ENCODE measurements at regions not wholly inside any gene's neighbourhood (a gene's known extent, or its start where the extent isn't known, plus 50 kb on each side); places are given as distances from the start of the nearest gene placed in this dataset.

DNA sequence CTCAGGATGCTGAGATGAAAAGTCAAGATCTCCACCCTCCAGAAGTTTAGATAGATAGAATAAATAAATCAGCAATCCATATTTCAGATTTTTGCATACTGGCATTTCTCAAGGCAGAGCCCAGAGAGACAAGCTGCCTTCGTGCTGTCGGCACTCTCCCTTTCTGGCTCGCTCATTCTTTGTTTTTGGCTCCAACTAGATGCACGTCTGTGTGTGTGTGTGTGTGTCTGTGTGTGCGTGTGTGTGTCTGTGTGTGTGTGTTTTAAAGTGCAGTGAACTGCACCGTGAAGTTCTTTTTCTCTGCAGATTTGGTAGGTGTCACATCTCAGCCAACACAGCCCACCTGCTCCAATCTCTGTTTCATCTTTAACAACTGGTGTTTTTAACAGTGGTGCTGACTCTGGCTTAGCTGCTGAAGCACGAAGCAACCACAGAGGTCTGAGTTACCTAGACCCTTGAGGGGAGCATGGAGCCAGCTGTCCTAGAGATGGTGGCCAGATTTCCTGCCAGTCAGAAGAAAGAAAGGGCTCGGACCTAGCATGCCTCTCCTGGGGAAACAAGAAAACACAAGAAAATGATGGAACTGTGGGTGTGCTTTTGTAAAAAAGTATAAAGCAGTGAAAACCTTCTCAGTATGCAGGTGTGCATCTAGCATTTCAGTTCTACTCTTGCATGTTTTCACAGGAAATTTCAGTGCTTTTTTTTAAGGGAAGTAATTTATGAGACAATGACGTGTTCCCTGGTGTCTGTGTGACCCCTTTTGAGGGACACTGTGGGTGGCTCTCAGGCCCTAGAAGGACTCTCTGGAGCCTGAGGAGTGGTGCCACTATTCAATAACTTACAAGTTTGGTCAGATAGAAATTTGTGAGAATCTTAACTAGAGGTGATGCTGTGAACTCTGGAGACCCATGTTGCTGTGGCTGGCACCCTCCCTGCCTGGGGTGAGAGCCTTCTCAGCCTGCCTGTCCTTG is 364.3 kb downstream of the RNF144A start:
- in situ Hi-C loops (cut with MboI; ENCODE audit: low sequenced_read_pairs), result no loop called here

DNA sequence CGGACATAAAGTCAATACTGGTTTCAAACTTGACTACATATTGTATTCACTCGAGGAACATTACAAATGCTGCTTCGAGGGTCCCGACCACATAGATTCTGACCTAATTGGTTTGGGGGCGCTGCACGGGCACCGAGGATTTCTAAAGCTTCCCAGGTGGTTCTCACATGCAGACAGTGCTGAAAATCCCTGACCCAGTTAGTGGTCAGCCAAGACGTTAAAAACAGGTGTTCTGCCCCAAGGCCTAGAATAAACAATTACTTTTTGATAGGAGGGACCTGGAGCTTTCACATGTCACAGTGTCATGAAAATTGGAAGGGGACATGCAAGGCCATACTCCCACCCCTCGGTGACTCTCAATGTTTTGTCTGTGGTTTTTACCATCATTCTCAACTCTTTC is 368.9 kb downstream of the RNF144A start:
- in situ Hi-C loops (cut with MboI; ENCODE audit: low sequenced_read_pairs), result no loop called here

DNA sequence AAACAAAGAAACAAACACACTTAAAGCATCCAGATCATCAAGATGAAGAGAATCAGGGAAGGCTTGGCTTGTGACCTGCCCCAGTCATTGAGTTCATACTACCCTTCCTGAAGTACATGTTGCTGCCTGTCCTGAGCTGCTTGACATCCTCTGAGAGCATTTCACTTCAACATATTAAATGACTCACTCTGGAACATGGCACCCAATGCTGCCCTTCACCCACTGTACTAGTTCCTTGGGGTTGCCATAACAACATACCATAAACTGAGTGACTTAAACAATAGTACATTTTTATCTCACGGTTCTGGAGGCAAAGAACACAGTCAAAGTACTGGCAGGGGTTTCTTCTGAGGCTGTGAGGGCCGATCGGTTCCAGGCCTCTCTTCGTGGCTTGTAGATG is 371.3 kb downstream of the RNF144A start:
- in situ Hi-C loops (cut with MboI; ENCODE audit: low sequenced_read_pairs), result no loop called here

DNA sequence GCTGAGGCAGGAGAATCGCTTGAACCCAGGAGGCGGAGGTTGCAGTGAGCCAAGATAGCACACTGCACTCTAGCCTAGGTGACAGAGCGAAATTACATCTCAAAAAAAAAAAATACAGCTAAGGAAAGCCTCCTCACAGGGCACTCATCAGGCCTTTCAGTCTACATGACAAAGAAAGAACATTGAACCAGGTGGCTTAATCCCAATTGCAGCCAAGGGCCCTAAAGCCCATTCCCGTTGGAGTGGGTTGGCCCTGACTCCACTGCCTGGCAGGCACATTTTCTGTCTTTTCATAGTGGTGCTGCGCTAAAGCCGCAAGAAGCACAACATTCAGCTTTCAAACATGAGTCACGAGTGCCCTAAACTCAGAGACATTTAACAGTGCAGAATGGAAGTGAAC is 372.5 kb downstream of the RNF144A start:
- in situ Hi-C loops (cut with MboI; ENCODE audit: low sequenced_read_pairs), result no loop called here

DNA sequence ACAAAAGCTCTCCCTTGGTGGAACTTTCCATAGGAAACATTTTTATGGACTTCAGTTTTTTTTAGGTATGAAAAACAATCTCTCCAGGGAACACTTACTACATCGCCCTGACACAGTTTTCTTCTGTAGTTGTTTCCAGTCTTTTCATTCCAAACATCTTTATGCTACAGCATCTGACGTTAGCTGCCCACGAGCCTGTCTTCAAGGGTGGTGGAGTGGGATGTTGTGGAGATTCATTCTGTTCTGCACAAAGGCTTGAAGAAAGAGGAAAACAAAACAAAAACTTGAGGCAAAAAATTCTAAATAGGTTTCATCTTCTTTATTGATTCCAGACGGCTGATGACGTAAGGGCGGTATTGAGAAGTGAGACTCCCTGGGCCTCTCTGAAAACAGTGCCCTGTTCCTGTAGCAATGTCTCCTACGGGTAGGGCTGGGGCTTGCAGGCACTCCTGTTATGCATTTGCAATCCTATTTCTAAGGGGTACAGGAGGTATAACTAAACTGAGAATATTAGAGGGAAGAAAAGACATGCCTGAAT is 375.0 kb downstream of the RNF144A start:
- in situ Hi-C loops (cut with MboI; ENCODE audit: low sequenced_read_pairs), result no loop called here

DNA sequence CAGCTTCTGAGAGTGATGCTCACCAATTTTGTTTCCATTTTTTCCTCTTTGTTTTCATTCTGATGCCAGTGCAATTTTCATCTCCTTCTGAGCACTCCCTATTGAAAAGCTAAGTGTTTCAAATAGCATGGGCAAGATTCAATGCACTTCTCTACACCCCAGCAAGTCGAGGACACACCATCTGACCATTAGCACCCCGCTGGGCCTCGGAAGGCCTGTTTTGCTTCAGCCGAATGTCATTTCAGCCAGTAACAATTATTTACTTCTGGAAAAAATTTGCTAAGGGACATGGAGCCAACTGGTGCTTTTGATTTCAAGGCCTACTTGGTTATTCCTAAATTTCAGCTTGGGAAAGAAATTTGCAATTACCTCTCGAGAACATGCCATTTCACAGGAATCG is 392.4 kb downstream of the RNF144A start:
- in situ Hi-C loops (cut with MboI; ENCODE audit: low sequenced_read_pairs), result no loop called here

DNA sequence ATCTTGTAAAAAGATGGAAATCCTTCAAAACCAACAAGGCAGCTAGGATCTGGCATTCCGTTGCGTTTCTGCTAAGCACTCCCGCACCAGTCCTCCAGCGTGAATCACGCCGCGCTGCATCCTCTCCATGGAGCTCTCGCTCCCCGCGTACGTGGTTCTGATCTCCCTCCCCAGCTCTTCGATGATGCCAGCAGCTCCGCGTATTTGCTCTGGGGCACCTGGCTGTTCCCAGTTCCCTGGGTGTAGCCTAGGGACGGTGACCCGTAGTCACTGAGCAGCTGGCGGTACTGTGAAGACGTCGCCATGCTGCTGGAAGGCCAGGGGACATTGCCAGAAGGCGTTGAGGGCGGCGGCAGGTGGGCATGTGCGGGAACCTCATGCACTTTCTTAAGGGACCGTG is 407.5 kb downstream of the RNF144A start:
- in situ Hi-C loops (cut with MboI; ENCODE audit: low sequenced_read_pairs), result no loop called here

DNA sequence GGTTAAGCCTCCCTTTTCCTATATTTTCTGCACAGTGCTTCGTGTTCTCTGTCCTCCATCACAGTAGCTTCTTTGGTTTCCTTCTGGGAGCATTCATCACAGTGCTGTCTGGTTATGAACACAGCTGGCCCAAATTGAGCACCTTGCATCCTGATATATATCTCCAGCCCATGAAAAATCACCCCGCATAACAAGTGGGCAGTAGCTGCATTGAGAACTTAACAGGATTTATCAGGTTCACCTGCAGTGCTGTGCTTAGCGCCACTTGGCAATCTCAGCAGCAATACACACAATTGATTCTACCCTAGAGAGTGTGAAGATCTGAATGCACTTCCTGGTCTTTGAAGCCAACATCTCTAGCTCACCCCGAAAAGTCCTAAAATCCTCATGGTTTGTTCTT is 408.0 kb downstream of the RNF144A start:
- in situ Hi-C loops (cut with MboI; ENCODE audit: low sequenced_read_pairs), result no loop called here

DNA sequence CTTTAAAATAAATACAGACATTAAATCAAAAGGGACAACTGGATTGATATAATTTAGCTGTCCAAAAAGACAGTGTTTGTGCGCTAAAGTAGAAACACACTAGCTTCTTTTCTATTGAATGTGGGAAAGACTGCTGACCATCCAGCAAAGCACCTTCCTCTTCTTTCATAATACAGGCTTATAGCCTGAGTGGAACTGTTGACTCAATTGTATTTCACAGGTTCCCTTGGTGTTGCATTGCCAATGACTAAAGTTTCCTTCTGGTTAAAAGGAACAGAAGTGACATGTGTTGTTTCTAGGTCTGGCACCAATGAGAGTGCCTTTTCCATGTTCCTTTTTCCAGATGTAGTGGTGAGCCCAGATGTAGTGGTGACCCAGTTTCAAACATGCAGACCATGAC is 412.3 kb downstream of the RNF144A start:
- in situ Hi-C loops (cut with MboI; ENCODE audit: low sequenced_read_pairs), result no loop called here

DNA sequence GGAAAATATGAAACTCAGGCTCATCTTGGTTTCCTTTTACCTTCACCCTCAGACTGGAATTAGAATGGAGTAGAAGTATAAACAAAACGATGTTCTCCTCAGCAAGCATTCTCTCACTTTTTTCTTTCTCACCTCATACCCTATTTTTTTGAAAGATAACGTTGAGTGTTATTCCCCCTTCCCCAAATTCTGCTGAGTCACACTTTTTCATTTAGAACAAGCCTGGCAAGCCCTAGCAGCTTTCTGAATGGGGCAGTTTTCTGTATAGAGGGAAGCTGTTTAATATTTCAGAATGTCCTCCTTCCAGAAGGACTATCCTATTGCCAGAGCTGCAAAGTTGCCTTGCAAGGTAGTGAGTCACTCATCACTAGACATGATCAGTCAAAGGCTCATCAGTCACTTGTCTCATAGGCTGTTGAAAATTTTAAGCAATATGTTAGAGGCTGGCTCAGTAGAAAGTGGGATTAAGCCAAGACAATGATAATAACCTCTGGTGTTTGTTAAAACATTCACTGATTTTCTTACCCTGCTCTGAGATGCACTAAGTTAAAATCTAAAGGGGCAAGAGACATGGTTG is 416.1 kb downstream of the RNF144A start:
- in situ Hi-C loops (cut with MboI; ENCODE audit: low sequenced_read_pairs), result no loop called here

DNA sequence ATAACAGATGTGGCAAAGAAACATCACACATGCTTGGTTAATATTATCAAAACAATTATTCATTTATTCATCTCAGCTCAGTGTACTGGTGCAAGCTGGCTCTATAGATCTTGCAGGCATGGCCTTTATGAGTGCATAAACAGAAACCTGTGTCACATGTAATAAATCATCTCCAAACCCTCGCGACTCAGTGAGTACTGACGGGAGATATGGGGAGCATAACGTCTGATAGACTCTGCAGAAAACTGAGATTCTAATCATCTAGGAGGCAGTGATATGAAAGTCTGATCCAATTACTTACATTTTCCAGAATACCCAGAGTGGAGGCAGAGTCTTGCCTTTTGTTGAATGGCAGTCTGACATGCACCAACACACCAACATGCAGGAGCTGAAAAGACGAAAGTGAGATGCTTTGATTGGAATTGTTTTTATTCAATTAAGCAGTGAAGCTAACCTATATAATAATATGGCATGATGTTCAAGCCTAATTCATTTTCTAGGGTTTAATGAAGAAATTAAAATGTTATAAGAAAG is 416.8 kb downstream of the RNF144A start:
- in situ Hi-C loops (cut with MboI; ENCODE audit: low sequenced_read_pairs), result no loop called here

DNA sequence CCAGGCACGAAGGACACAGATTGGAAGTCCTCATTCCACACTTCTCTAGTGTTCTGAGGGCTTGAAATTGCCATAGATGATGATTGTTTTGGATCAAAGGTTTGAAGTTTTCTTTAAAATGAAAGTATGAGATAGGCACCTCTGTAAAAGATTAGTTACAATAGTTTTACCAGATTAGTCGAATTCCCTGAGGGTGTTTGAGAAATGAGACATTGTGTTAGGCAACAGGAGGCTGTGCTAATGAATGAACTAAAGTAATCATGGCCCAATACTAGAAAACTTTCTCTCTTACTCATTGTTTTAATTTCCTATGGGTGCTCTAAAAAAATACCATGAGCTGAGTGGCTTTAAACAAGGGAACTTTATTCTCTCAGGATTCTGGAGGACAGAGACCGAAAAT is 421.7 kb downstream of the RNF144A start:
- in situ Hi-C loops (cut with MboI; ENCODE audit: low sequenced_read_pairs), result no loop called here

DNA sequence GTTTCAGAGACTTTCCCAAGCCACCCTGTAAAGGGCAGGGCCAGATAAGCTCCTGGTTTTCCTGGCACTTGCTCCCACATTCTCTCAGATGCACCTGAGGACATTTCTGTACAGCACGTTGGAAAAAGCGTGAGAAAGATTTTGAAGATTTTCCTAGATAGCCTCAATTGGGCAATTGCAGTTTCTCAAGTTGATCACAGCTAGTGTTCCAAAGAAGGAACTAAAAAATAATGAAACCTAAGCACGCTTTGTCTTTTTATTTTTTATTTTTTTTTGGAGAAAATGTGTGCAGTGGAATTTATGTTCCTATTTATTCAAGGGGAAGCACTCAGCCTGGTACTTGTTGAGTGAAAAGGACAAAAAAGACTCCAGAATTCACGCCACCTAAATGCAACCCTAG is 429.1 kb downstream of the RNF144A start:
- in situ Hi-C loops (cut with MboI; ENCODE audit: low sequenced_read_pairs), result no loop called here

DNA sequence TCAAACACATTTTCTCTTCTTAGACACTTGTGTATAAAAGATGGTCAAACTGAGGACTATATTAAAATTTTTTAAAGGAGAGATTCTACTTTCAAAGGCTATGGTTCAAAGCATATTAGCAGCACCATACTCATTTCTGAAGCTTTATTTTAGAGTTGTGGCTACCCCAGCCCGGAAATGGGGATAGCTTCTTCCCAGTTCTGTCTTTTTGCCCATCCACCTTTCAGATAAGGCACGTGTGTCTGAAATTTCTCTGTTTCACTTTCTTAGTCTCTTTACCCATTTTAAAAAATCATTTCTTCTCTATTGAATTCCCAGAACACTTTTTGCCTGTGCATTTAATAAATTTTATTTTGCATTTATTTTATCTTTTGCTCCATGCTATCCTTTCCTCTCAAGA is 431.5 kb downstream of the RNF144A start:
- in situ Hi-C loops (cut with MboI; ENCODE audit: low sequenced_read_pairs), result no loop called here

DNA sequence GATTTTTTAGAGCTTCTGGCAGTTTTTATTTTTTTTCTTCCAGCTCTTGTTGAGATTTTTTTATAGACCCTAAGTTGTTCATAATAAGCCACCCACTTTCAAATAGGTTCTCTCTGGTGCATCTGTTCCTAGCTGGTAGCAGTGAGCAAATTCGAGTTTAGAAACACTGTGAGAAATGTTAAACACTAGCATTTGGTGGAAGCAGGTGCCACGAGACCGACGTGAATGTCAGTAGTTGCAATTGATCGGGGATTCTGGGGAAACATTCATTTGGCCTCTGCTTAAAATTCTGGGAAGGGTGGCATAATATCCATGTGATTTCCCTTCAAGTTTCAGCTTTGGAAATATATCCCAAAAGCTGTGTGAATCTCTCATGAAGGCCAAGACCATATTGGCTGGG is 435.0 kb downstream of the RNF144A start:
- in situ Hi-C loops (cut with MboI; ENCODE audit: low sequenced_read_pairs), result no loop called here

DNA sequence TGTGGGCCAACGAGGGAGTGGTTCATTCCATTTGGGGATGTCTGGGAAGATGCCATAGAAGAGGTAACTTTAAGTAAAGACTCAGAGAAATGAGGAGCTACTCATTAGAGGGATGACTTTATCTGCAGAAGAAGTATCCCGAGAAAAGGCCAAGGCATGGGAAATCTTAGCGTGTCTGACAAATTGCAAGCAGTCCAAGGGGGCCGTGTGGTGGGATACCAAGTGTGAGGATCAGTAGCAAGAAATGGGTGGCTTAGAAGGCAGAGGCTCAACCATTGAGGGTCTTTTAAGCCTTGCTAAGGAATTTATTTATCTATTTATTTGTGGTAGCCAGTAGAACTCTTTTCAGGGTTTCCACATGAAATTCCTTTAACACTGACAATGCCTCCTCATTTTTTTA is 436.4 kb downstream of the RNF144A start:
- in situ Hi-C loops (cut with MboI; ENCODE audit: low sequenced_read_pairs), result no loop called here

DNA sequence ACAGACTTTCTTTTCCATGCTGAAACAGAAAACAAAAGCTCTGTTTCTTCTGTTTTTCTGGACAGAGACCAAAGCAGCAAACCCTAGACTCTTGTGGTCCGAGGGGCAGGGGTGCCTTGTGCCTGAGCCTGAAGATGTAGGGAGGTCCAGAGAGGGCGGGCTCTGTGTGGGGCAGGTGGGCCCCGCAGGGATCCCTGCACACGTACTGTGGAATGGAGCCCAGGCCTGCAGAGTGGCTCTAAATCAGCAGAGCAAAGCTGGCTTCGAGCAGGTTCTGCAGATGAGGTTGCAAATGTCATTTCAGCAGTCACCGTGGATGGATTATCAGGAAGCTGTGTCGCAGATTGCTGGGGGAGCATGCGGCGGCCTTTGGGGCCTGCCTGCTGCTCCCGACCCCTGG is 438.6 kb downstream of the RNF144A start:
- in situ Hi-C loops (cut with MboI; ENCODE audit: low sequenced_read_pairs), result no loop called here

DNA sequence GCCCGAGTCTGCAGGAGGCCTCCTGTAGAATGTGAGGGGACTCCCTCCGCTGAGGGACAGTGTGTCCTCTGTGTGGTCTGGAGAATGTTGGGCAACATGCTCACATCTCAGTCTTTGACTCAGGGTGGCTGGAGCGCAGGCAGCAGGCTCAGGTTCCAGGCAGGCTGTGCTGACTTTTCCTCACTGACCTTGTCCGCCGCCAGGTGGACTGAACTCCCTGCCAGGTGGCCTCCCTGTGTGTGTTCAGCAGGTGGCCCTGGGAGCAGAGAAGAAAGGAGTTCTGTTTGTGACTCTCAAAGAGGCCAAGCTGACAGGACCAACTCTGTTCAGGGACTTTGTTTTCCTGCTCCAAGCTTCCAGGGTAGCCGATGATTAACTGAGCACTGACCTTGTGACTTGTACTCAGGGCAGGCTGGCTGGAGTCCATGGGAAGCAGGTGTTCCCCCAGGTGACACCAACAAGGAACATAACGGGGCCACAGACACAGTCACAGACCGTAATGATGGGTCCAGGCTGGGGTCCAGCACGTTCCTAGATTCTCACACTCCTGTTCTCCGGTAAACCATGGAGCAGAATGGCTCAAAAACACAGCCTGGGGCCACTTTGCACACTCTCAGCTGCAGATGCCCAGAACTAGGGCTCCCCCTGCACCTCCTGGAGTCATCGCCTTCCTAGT is 439.8 kb downstream of the RNF144A start:
- in situ Hi-C loops (cut with MboI; ENCODE audit: low sequenced_read_pairs), result no loop called here

DNA sequence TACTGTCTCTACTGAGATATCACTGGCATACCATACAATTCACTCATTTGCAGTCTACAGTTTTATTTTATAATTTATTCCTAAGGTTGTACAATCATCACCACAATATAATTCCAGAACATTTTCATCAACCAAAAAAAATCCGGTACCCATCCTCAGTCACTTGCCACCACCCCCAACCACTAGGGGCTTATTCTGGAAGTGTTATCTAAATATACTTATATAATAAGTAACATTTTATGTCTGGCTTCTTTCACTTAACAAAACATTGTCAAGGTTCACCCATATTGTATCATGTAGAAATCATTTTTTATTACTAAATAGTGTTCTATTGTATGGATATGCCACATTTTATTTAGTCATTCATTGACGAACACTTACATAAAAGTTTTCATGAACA is 440.8 kb downstream of the RNF144A start:
- in situ Hi-C loops (cut with MboI; ENCODE audit: low sequenced_read_pairs), result no loop called here

DNA sequence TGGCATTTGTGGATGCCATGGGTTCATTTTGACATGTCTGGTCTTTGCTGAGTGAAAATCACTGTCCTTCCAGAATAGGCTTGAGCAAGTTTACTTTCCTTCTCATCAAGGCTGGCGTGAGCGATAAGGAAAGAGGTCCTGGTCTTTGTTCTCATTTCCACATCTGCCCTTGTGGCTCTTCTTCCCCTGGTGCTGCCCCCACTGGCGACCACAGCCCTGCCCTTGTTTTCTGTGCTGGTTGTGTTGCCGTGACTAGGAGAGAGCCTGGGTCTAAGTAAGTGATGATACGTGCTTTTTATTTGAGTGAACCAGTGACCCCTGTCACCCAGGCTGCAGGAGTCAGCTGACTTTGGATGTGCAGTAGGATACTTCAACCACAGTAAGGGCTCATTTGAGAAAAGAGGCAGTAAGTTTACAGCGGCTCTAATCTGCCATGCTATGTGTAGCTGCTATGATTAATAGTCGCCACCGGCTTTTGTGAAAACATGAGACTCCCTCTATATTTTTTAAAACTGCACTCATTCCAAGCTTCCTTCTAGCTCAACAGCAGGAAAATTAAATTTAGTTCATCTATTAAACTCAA is 441.7 kb downstream of the RNF144A start:
- in situ Hi-C loops (cut with MboI; ENCODE audit: low sequenced_read_pairs), result no loop called here

DNA sequence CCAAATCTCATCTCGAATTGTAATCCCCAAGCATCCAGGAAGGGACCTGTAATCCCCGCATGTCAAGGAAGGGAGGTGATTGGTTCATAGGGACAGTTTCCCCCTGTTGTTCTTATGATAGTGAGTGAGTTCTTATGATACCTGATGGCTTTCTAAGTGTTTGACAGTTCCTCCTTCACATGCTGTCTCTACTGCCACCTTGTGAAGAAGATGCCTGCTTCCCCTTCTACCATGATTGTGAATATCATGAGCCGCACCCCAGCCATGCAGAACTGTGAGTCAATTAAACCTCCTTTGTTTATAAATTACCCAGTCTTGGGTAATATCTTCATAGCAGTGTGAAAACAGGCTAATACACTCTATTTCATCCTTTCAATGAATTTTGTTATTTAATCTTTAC is 446.7 kb downstream of the RNF144A start:
- in situ Hi-C loops (cut with MboI; ENCODE audit: low sequenced_read_pairs), result no loop called here

Measured in HL-60/S4 treated with phorbol 12-myristate 13-acetate at 8.2 ng/mL for 4 days and 3 days (cell line).